Tibial nerve (tissue), 4 donors: ENCODE measurements at regions not wholly inside any gene's neighbourhood (a gene's known extent, or its start where the extent isn't known, plus 50 kb on each side); places are given as distances from the start of the nearest gene placed in this dataset.

Source experiments
- CTCF ChIP-seq, 5 experiments: fragments of 200-600 bp in 3 of 5; fragments of 450-650 bp in 2 of 5; sonication (generic) in 3 of 5; IDR thresholded peaks; one replicate each; pipeline ENCODE4 v1.5.1; 2016 to 2019; ENCODE audit warnings: antibody characterized with exemption in 5 of 5, mild to moderate bottlenecking in 3 of 5, moderate library complexity in 2 of 5
- EP300 ChIP-seq, 2 donors: sonication (generic); formaldehyde crosslinking; IDR thresholded peaks; one replicate each; pipeline ENCODE4 v1.6.1; 2017; ENCODE audit warnings: antibody characterized with exemption in 2 of 2, mild to moderate bottlenecking in 1 of 2
- POLR2A ChIP-seq, 2 donors: fragments of 450-650 bp; IDR thresholded peaks; one replicate each; pipeline ENCODE4 v1.6.1; 2017; ENCODE audit warnings: antibody characterized with exemption in 2 of 2, mild to moderate bottlenecking in 2 of 2, moderate library complexity in 2 of 2

GRCh38 chr9:11697126-11697525 is 996.1 kb upstream of the TYRP1 start:
- TF ChIP-seq CTCF (IDR thresholded peaks at IDR 0.05) (no peak), POLR2A (IDR thresholded peaks at IDR 0.05) (no peak), EP300 (IDR thresholded peaks at IDR 0.05) (no peak)
